ENCODE measurements at regions not wholly inside any gene's neighbourhood (a gene's known extent, or its start where the extent isn't known, plus 50 kb on each side); places are given as distances from the start of the nearest gene placed in this dataset.
"Not testable (repeated sequence)": the region's sequence is repeated elsewhere in the genome, so short reads cannot be mapped to it uniquely, and the experiment has no call there.

DNA sequence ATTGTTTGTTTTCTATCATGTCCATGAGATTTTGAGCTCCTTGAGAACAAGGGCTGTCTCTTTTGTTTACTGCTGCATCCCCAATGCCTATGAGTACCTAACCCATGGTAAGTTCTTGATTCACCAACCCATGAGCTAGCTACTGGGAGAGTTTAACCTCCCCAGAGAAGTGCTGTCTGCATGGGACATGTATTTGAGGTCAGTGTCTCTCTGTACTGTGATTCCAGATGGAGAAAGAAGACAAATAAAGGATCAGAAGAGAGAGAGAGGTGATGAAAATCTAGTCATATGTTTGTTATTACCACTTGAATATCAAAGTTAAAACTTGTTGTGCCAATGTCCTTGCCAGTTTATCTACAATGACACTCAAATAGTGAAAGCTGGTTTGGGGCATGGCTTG, 421.8 kb downstream of the BCAT1 start:
- H2AFZ ChIP-seq (ENCODE audit: low read depth, low read length), result no peak overlapping the region
- no peak overlapping the region for H3K4me3 ChIP-seq (ENCODE audit: low read length)
- no peaks in the 10 kb centered on the region for H3K4me1 ChIP-seq (ENCODE audit: insufficient read depth, low read length)
- H3K9me3 ChIP-seq (ENCODE audit: low read length), result peaks cover 12% of the 10 kb centered on the region
- peaks cover 4% of the 10 kb centered on the region for H3K36me3 ChIP-seq (ENCODE audit: insufficient read depth, low read length)
- H3K27me3 ChIP-seq (ENCODE audit: insufficient read depth, low read length), result no peaks in the 10 kb centered on the region

DNA sequence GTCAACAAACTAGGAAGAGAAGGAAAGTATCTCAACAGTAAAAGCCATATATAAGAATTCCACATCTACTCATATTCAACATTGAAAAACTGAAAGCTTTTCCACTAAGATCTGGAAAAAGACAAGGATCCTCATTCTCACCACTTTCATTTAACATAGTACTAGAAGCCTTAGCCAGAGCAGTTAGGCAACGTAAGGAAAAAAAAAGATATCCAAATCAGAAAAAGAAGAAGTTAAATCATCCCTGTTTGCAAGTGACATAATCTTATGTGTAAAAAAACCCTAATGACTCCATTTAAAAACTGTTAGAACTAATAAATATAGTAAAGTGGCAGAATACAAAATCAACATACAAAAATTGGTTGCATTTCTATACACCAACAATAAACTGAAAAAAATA, 426.2 kb downstream of the BCAT1 start:
- Histone ChIP-seq H3K9me3 (ENCODE audit: low read length) (peaks cover 21% of the 10 kb centered on the region), H3K4me1 (ENCODE audit: insufficient read depth, low read length) (no peaks in the 10 kb centered on the region), H2AFZ (ENCODE audit: low read depth, low read length) (no peak overlapping the region), H3K36me3 (ENCODE audit: insufficient read depth, low read length) (peaks cover 4% of the 10 kb centered on the region), H3K27me3 (ENCODE audit: insufficient read depth, low read length) (no peaks in the 10 kb centered on the region), H3K4me3 (ENCODE audit: low read length) (no peak overlapping the region)

DNA sequence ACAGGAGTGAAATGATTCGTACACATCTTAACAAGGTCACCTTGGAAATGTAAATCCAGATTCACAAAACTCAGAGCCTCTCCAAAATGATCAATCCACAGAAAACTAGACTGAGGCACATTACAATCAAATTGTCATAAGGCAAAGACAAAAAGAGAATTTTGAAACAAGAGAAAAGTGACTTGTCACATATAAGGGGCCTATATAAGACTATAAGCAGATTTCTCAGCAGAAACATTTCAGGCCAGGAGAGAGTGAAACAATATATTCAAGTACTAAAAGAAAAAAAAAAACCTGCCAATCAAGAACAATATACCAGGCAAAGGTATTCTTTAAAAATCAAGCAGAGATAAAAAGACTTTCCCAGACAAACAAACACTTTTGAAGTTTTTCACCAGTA, 429.1 kb downstream of the BCAT1 start:
- no peaks in the 10 kb centered on the region for H3K36me3 ChIP-seq (ENCODE audit: insufficient read depth, low read length)
- peaks cover 5% of the 10 kb centered on the region for H3K4me1 ChIP-seq (ENCODE audit: insufficient read depth, low read length)
- H3K27me3 ChIP-seq (ENCODE audit: insufficient read depth, low read length), result no peaks in the 10 kb centered on the region
- no peak overlapping the region for H3K4me3 ChIP-seq (ENCODE audit: low read length)
- H3K9me3 ChIP-seq (ENCODE audit: low read length), result peaks cover 14% of the 10 kb centered on the region
- H2AFZ ChIP-seq (ENCODE audit: low read depth, low read length), result no peak overlapping the region

DNA sequence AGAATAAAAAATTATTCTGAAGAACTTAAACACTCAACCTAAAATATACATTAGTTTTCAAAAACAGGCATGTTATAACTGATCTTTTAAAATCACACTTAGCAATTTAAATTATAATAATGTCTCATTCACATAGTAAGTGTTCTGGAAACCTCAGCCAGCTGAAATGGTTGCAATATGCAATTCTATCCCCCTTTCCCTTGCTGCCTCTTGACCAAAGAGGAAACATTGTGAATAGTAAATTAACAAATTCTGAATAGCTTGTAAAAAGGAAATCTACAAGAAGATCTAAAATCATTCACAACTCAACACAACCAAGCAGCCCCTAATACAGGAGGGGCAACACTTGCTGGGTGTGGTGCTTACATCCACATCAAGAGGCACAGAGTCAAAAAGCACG, 431.9 kb downstream of the BCAT1 start:
- Histone ChIP-seq H3K27me3 (ENCODE audit: insufficient read depth, low read length) (no peaks in the 10 kb centered on the region), H3K4me1 (ENCODE audit: insufficient read depth, low read length) (peaks cover 5% of the 10 kb centered on the region), H3K9me3 (ENCODE audit: low read length) (peaks cover 9% of the 10 kb centered on the region), H2AFZ (ENCODE audit: low read depth, low read length) (no peak overlapping the region), H3K4me3 (ENCODE audit: low read length) (no peak overlapping the region), H3K36me3 (ENCODE audit: insufficient read depth, low read length) (no peaks in the 10 kb centered on the region)

DNA sequence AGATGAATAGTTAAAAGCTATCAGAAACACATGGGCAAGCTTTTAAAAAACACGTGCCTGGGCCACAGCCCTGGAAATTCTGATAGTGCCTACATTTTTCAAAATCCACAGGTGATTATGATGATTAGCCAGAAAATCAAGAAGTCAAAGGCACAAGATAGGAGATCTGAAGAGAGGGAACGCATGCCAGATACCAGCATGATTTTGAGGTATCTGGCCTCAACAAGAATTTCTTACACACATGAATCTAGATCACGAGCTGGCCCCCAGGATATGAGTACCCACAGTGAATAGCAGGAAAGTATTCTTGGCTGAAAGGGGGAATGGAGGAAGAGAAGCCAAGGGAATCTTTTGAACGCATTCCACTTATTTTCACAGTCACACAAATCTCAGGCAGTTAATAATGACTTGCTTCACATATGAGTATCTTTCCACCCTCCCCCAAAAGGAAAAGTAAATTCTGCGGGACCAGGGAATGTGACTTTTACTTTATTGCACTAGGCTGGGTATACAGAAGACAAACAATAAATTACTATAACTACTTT, 438.2 kb downstream of the BCAT1 start:
- no peaks in the 10 kb centered on the region for H3K9me3 ChIP-seq (ENCODE audit: low read length)
- H3K27me3 ChIP-seq (ENCODE audit: insufficient read depth, low read length), result no peaks in the 10 kb centered on the region
- peaks cover 4% of the 10 kb centered on the region for H3K4me1 ChIP-seq (ENCODE audit: insufficient read depth, low read length)
- no peaks in the 10 kb centered on the region for H3K36me3 ChIP-seq (ENCODE audit: insufficient read depth, low read length)
- no peak overlapping the region for H3K4me3 ChIP-seq (ENCODE audit: low read length)
- no peak overlapping the region for H2AFZ ChIP-seq (ENCODE audit: low read depth, low read length)

DNA sequence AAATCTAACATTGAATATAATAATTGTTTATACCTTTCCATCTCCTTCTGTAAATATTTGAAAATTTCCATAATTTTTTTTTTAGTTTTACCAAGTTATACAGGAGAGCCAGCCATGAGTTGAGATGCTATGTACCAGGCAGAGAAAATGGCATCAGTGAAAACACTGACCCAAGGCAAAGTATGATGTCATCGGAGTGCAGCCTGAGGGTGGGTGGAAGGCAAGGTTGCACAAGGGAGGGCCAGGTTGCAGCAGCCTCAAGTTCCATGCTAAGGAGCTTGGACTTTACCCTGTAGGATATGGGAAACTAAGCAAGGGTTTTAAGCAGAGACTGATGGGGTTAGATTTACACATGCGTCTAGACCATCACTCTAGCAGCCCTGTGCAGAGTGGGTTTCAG, 441.1 kb downstream of the BCAT1 start:
- Histone ChIP-seq H3K9me3 (ENCODE audit: low read length) (no peaks in the 10 kb centered on the region), H3K36me3 (ENCODE audit: insufficient read depth, low read length) (no peaks in the 10 kb centered on the region), H3K4me1 (ENCODE audit: insufficient read depth, low read length) (peaks cover 10% of the 10 kb centered on the region), H2AFZ (ENCODE audit: low read depth, low read length) (no peak overlapping the region), H3K4me3 (ENCODE audit: low read length) (no peak overlapping the region), H3K27me3 (ENCODE audit: insufficient read depth, low read length) (no peaks in the 10 kb centered on the region)

DNA sequence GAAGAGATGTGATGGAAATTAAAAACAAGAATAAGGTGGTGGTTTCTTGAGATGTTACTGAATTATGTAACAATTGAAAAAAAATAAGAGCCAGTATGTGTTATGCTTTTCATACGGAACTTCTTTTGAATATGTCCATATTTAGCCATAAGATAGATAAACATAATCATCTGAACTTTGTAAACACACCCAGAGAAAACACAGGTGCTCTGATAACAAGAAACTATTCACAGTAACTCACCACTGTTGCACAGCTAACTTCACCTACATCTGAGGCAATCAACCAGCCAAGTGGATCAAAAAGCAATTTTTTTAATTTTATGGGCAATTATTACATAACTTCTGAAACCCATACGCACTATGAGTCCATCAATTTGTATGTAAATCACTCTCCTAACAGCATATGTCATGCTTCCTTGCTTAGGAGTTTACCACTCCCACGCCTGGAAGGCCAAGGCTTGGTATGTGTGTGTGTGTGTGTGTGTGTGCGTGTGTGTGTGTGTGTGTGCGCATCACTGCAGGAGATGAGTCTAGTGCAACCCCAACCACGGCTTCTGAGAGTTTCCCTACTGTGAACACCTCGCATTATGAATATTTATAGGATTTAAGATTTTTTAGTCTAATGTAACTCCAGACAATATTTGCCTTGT, 443.4 kb downstream of the BCAT1 start:
- Histone ChIP-seq H3K9me3 (ENCODE audit: low read length) (no peaks in the 10 kb centered on the region), H3K4me3 (ENCODE audit: low read length) (no peak overlapping the region), H3K4me1 (ENCODE audit: insufficient read depth, low read length) (peaks cover 15% of the 10 kb centered on the region), H3K36me3 (ENCODE audit: insufficient read depth, low read length) (no peaks in the 10 kb centered on the region), H2AFZ (ENCODE audit: low read depth, low read length) (no peak overlapping the region), H3K27me3 (ENCODE audit: insufficient read depth, low read length) (no peaks in the 10 kb centered on the region)

DNA sequence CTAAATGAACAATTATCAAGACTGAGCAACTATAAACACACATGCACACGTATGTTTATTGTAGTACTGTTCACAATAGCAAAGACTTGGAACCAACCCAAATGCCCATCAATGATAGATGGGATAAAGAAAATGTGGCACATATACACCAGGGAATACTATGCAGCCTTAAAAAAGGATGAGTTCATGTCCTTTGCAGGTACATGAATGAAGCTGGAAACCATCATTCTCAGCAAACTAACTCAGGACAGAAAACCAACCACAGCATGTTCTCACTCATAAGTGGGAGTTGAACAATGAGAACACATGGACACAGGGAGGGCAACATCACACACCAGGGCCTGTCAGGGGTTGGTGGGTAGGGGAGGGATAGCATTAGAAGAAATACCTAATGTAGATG, 445.4 kb downstream of the BCAT1 start:
- not testable (repeated sequence) for H3K4me3 ChIP-seq (ENCODE audit: low read length); H3K27me3 ChIP-seq (ENCODE audit: insufficient read depth, low read length); H2AFZ ChIP-seq (ENCODE audit: low read depth, low read length); H3K9me3 ChIP-seq (ENCODE audit: low read length); H3K36me3 ChIP-seq (ENCODE audit: insufficient read depth, low read length)
- peaks cover 35% of the 10 kb centered on the region for H3K4me1 ChIP-seq (ENCODE audit: insufficient read depth, low read length)

DNA sequence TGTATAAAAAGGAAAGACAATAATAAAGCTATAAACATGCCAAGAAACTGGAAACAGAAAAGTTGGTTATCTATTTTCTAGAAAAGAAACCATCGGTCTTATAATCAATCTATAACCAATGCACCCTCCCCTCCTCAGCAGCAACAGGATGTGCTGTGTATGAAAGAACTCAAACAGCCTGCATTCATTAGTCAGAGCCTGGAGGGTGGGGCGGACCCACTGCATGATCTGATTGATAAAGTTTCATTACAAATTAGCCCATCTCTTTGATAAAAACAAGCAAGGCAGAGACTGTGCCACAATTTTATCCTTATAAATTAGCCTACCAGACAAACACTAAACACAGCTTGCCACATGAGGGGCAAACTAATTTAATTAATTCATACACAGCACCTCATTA, 448.1 kb downstream of the BCAT1 start:
- Histone ChIP-seq H3K4me1 (ENCODE audit: insufficient read depth, low read length) (peaks cover 34% of the 10 kb centered on the region), H3K36me3 (ENCODE audit: insufficient read depth, low read length) (no peaks in the 10 kb centered on the region), H3K4me3 (ENCODE audit: low read length) (peak overlapping the region; percentile 47), H2AFZ (ENCODE audit: low read depth, low read length) (peak overlapping the region; percentile 40), H3K27me3 (ENCODE audit: insufficient read depth, low read length) (no peaks in the 10 kb centered on the region), H3K9me3 (ENCODE audit: low read length) (no peaks in the 10 kb centered on the region)

DNA sequence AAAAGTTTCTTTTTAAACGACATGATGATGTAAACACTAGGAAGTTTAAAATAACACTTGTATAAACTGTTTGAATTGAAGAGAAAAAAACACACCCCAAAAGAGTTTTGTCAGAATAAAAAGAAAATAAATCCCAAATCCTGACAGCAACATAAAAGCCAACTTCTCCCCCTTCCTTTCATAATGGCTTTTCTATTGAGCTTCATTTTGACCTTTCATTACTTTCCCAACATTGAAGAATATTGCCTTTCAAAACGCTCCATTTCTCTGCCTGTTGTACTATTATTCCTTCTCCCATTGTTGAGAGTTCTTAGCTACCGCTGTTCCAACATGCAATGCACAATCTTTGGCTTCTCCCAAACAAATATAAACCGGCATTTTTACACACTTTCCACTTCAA, 448.5 kb downstream of the BCAT1 start:
- Histone ChIP-seq H2AFZ (ENCODE audit: low read depth, low read length) (peak overlapping the region; percentile 40), H3K27me3 (ENCODE audit: insufficient read depth, low read length) (no peaks in the 10 kb centered on the region), H3K9me3 (ENCODE audit: low read length) (no peaks in the 10 kb centered on the region), H3K4me3 (ENCODE audit: low read length) (peak overlapping the region; percentile 47), H3K4me1 (ENCODE audit: insufficient read depth, low read length) (peaks cover 31% of the 10 kb centered on the region), H3K36me3 (ENCODE audit: insufficient read depth, low read length) (no peaks in the 10 kb centered on the region)

DNA sequence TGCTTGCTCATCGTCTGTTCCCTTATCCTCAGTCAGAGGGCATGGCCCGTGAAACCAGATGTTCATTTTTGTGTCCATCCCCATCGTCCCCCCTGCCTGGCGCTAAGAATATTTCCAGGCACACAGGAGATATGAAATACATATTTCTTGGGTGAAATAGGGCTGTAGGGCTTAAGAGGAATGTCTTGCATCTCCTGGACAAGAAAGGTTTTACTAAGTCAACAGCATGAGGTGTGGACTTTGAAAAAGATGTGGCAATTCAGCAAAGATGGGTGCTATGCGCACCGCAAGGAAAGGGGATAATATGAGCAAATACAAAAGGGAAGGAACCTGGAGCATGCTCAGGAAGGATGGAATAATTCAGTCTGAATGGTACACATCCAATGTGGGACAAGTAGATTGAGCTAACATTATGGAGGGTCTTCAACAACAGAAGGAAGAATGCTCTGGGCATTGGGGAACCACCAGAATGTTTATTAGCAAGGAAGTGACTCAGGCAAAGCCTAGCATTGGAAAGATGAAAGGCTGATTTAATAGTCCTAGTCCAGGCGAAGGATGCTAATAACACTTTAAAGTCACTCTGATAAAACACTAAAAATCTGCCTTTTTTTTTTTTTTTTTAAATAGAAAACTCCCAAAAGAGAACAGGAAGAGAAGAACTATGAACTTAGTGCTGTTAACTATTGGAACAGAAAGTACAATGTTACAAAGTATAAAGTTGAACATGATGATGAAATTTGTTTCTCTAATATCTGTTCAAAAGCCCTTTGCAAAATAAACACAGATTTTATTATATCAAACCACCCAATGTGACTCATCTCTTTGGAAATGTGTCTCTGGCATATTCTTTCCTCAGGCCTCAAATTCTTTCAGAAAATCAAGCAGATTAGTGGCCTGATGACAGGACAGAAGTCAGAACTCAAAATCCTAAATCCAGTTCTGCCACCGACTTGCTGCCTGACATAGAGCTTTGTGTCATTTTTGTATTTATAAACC, 449.5 kb downstream of the BCAT1 start:
- Histone ChIP-seq H3K27me3 (ENCODE audit: insufficient read depth, low read length) (no peaks in the 10 kb centered on the region), H3K4me3 (ENCODE audit: low read length) (peak overlapping the region; percentile 47), H3K36me3 (ENCODE audit: insufficient read depth, low read length) (no peaks in the 10 kb centered on the region), H2AFZ (ENCODE audit: low read depth, low read length) (no peak overlapping the region), H3K4me1 (ENCODE audit: insufficient read depth, low read length) (peaks cover 27% of the 10 kb centered on the region), H3K9me3 (ENCODE audit: low read length) (no peaks in the 10 kb centered on the region)

DNA sequence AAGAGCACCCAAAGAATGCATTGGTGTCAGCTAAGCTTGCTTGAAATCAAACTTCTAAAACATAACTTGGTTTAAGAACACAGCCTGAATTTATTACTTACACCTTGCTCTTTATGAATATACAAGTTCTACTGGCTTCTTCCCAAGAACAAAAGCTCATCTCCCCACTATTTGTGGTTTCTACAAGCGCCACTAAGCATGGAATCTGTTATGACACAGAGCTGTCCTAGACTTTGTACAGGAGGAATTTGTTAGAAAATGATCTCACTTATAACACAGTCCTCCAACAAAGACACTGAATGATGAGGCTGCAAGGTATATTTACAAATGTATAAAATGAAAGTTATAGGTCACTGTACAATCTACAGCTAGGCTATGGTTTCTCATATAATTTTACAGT, 452.1 kb downstream of the BCAT1 start:
- no peaks in the 10 kb centered on the region for H3K36me3 ChIP-seq (ENCODE audit: insufficient read depth, low read length)
- no peaks in the 10 kb centered on the region for H3K9me3 ChIP-seq (ENCODE audit: low read length)
- no peak overlapping the region for H3K4me3 ChIP-seq (ENCODE audit: low read length)
- no peaks in the 10 kb centered on the region for H3K27me3 ChIP-seq (ENCODE audit: insufficient read depth, low read length)
- H3K4me1 ChIP-seq (ENCODE audit: insufficient read depth, low read length), result peaks cover 27% of the 10 kb centered on the region
- H2AFZ ChIP-seq (ENCODE audit: low read depth, low read length), result no peak overlapping the region

DNA sequence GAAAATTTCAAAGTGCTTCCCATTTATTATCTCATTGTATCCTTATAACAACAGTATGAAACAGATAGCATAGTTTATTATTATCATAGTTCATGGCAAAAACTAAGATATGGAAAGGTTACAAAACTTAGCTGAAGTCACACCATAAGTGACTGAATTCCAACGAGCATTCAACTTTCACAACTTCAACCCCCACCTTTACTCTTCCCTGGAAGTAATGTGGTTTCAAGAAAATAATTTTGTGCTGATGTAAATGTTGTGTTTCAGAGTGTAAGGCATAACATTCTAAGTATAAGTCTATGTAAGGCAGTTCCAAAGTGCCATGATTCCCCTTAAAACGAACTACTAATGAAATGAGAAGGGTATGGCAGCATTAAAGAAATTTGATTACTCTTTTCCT, 454.5 kb downstream of the BCAT1 start:
- Histone ChIP-seq H2AFZ (ENCODE audit: low read depth, low read length) (no peak overlapping the region), H3K4me1 (ENCODE audit: insufficient read depth, low read length) (peaks cover 17% of the 10 kb centered on the region), H3K9me3 (ENCODE audit: low read length) (no peaks in the 10 kb centered on the region), H3K4me3 (ENCODE audit: low read length) (no peak overlapping the region), H3K27me3 (ENCODE audit: insufficient read depth, low read length) (no peaks in the 10 kb centered on the region), H3K36me3 (ENCODE audit: insufficient read depth, low read length) (no peaks in the 10 kb centered on the region)
